HepG2 (cell line): ENCODE measurements at regions not wholly inside any gene's neighbourhood (a gene's known extent, or its start where the extent isn't known, plus 50 kb on each side); places are given as distances from the start of the nearest gene placed in this dataset.

Experiments used
- ATAC-seq: fragments of 200-7000 bp; cut with Tn5 transposase; 3 replicates; pipeline ENCODE4 v1.9.1; 2020; ENCODE audit warnings: mild to moderate bottlenecking, moderate library complexity
- BruUV-seq: library from RNA; stranded (reverse); fragments of 400-500 nt; replicated peaks from 2 replicates; lab custom pipeline; 2021; lab: Mats Ljungman, UMichigan
- CTCF ChIA-PET: fragments of 300-600 bp; formaldehyde crosslinking; extraction: SDS; loops from one replicate; lab custom pipeline; 2021; ENCODE audit warnings: low total read pairs, inconsistent platforms, low intra/inter-chr PET ratio; lab: Yijun Ruan, JAX
- POLR2A ChIA-PET: fragments of 350-600 bp; sonication (Branson Sonifier 250); formaldehyde crosslinking; loops from one replicate; lab custom pipeline; 2020; ENCODE audit warnings: antibody characterized with exemption, inconsistent platforms; lab: Yijun Ruan, JAX
- DNase-seq: peaks from one replicate; pipeline ENCODE4 v3.0.0-alpha.2; 2015; ENCODE audit warnings: low spot score
- FAIRE-seq: peaks from 3 replicates; lab custom pipeline; 2011; peaks lifted over from hg19 to GRCh38; lab: Jason Lieb, UNC
- H2AFZ ChIP-seq: one replicate; pipeline ENCODE4 v1.6.1; 2011; ENCODE audit warnings: low read length, inconsistent platforms
- H3K27ac ChIP-seq: fragments of 300-600 bp; 3 replicates; pipeline ENCODE4 v1.8.0; 2011; ENCODE audit warnings: mixed run types, mild to moderate bottlenecking, mixed read lengths, low read length, inconsistent platforms; ENCODE audit not compliant: insufficient read depth; ENCODE audit errors: extremely low read length
- H3K27me3 ChIP-seq, 2 experiments: fragments of 200-600 bp in 1 of 2; 2 replicates in 1 of 2; 3 replicates in 1 of 2; pipeline versions ENCODE4 v1.6.0 to v1.8.0; 2011; ENCODE audit warnings: low read length in 2 of 2, mild to moderate bottlenecking in 2 of 2, moderate library complexity in 2 of 2, inconsistent platforms in 1 of 2; ENCODE audit not compliant: insufficient read depth in 2 of 2, control insufficient read depth in 1 of 2
- H3K36me3 ChIP-seq, 2 experiments: fragments of 200-600 bp in 1 of 2; replicated peaks in 1 of 2; 2 replicates in 1 of 2; 3 replicates in 1 of 2; pipeline versions ENCODE4 v1.5.1 to v1.8.0; 2011; ENCODE audit warnings: low read length in 2 of 2, inconsistent platforms in 1 of 2; ENCODE audit not compliant: insufficient read depth in 2 of 2, control insufficient read depth in 1 of 2
- H3K4me1 ChIP-seq: 2 replicates; pipeline ENCODE4 v1.5.1; 2012; ENCODE audit warnings: low read length, inconsistent platforms; ENCODE audit not compliant: insufficient read depth
- H3K4me2 ChIP-seq: 2 replicates; pipeline ENCODE4 v1.6.0; 2011; ENCODE audit warnings: low read depth, low read length, inconsistent platforms
- H3K4me3 ChIP-seq, 3 experiments: fragments of 200-600 bp in 1 of 3; sonication (generic), shearing (Covaris generic) in 1 of 3; replicated peaks in 1 of 3; 2 replicates each; pipeline ENCODE4 v1.5.1; 2011 to 2016; ENCODE audit warnings: low read length in 3 of 3, inconsistent platforms in 2 of 3, low read depth in 2 of 3, mild to moderate bottlenecking in 2 of 3, control low read depth in 1 of 3, mixed read lengths in 1 of 3; ENCODE audit not compliant: insufficient read depth in 1 of 3
- H3K79me2 ChIP-seq: one replicate; pipeline ENCODE4 v1.6.1; 2011; ENCODE audit warnings: low read length, inconsistent platforms; ENCODE audit not compliant: insufficient read depth
- H3K9ac ChIP-seq: 2 replicates; pipeline ENCODE4 v1.6.0; 2011; ENCODE audit warnings: mild to moderate bottlenecking, low read depth, low read length, inconsistent platforms; ENCODE audit not compliant: insufficient read depth
- H3K9me3 ChIP-seq: 2 replicates; pipeline ENCODE4 v1.5.1; 2012; ENCODE audit warnings: mild to moderate bottlenecking, low read length
- H4K20me1 ChIP-seq: 2 replicates; pipeline ENCODE4 v1.6.0; 2011; ENCODE audit warnings: inconsistent platforms, mild to moderate bottlenecking, low read length, moderate library complexity; ENCODE audit not compliant: insufficient read depth
- BCL6 ChIP-seq: IDR thresholded peaks from 2 replicates; pipeline ENCODE4 v1.6.1; 2016; ENCODE audit warnings: missing genetic modification reagents, missing compliant biosample characterization
- BRCA1 ChIP-seq: sonication (generic); formaldehyde crosslinking; IDR thresholded peaks from 2 replicates; pipeline ENCODE4 v1.4.0; 2020; ENCODE audit warnings: missing genetic modification reagents
- GATAD1 ChIP-seq: IDR thresholded peaks from 2 replicates; pipeline ENCODE4 v1.6.1; 2016; ENCODE audit warnings: missing genetic modification reagents, missing compliant biosample characterization
- HMG20A ChIP-seq: IDR thresholded peaks from 2 replicates; pipeline ENCODE4 v1.6.1; 2016; ENCODE audit warnings: borderline replicate concordance
- KAT8 ChIP-seq: IDR thresholded peaks from 2 replicates; pipeline ENCODE4 v1.6.1; 2016; ENCODE audit warnings: missing genetic modification reagents, missing compliant biosample characterization
- MEIS1 ChIP-seq: sonication (generic); formaldehyde crosslinking; IDR thresholded peaks from 2 replicates; pipeline ENCODE4 v1.9.0; 2021; ENCODE audit warnings: mild to moderate bottlenecking, missing genetic modification reagents, moderate library complexity, borderline replicate concordance
- MTF1 ChIP-seq: sonication (generic); formaldehyde crosslinking; IDR thresholded peaks from 2 replicates; pipeline ENCODE4 v1.5.0; 2020; ENCODE audit warnings: missing genetic modification reagents
- MYC ChIP-seq: sonication (generic); formaldehyde crosslinking; IDR thresholded peaks from 2 replicates; pipeline ENCODE4 v1.9.0; 2021; ENCODE audit warnings: missing genetic modification reagents, borderline replicate concordance
- POGZ ChIP-seq: sonication (generic); formaldehyde crosslinking; IDR thresholded peaks from 2 replicates; pipeline ENCODE4 v1.4.0; 2020; ENCODE audit warnings: mild to moderate bottlenecking, missing genetic modification reagents
- RARA ChIP-seq: IDR thresholded peaks from 2 replicates; pipeline ENCODE4 v1.6.1; 2016; ENCODE audit warnings: missing genetic modification reagents, missing compliant biosample characterization
- TAF15 ChIP-seq: fragments of 200-400 bp; formaldehyde crosslinking; IDR thresholded peaks from one replicate; pipeline ENCODE4 v1.6.1; 2018; ENCODE audit warnings: mild to moderate bottlenecking, low read depth, low read length; ENCODE audit not compliant: poor library complexity, severe bottlenecking
- ZNF33B ChIP-seq: sonication (generic); formaldehyde crosslinking; IDR thresholded peaks from 2 replicates; pipeline ENCODE4 v1.5.1; 2020; ENCODE audit warnings: mild to moderate bottlenecking, missing genetic modification reagents
- ZNF383 ChIP-seq: sonication (generic); formaldehyde crosslinking; IDR thresholded peaks from 2 replicates; pipeline ENCODE4 v1.4.0; 2020; ENCODE audit warnings: missing genetic modification reagents, mild to moderate bottlenecking, borderline replicate concordance
- ZNF564 ChIP-seq: sonication (generic); formaldehyde crosslinking; IDR thresholded peaks from 2 replicates; pipeline ENCODE4 v1.8.1; 2023; ENCODE audit warnings: mild to moderate bottlenecking, missing genetic modification reagents
- WGBS: methylation state at CpG from one replicate; pipeline ENCODE4 v1.1.6; 2017; ENCODE audit warnings: low lambda C conversion rate; 5-methylcytosine and 5-hydroxymethylcytosine counted together
- in situ Hi-C: cut with HindIII; loops from 2 replicates; pipeline ENCODE4 v1.10.0; 2017; ENCODE audit warnings: low pct_unique_long_range_greater_than_20kb; ENCODE audit not compliant: extremely low pct_ligation_motif_present
- intact Hi-C: fragments of 100-400 bp; cut with micrococcal nuclease; formaldehyde crosslinking; loops from one replicate; pipeline ENCODE4 v1.10.0; 2022; ENCODE audit not compliant: unreplicated experiment

- no peak overlapping the region for H3K27ac ChIP-seq
- H3K4me1 ChIP-seq, result no peaks in the 10 kb centered on the region
- ATAC-seq (no peak), FAIRE-seq (no peak)
- TF ChIP-seq MEIS1 (CRISPR knock-in tag) (no peak), ZNF383 (CRISPR knock-in tag) (no peak), POGZ (no peak), MTF1 (CRISPR knock-in tag) (no peak), MYC (no peak), ZNF564 (CRISPR knock-in tag) (no peak), KAT8 (CRISPR knock-in tag) (no peak), TAF15 (no peak), GATAD1 (CRISPR knock-in tag) (no peak), BRCA1 (CRISPR knock-in tag) (no peak), BCL6 (CRISPR knock-in tag) (no peak), RARA (CRISPR knock-in tag) (no peak), ZNF33B (CRISPR knock-in tag) (no peak), HMG20A (CRISPR knock-in tag) (no peak)
- TF ChIP-seq, all 625 proteins: peak for 0
- ChIA-PET CTCF (no interaction called here), POLR2A (no interaction called here)
- DNase-seq, result no peak
- Histone ChIP-seq H2AFZ (no peak overlapping the region), H3K9ac (no peak overlapping the region), H3K36me3 (no peaks in the 10 kb centered on the region), H3K4me3 (no peak overlapping the region), H3K27me3 (no peaks in the 10 kb centered on the region; a peak in 1 of 5 replicates), H3K9me3 (peaks cover 53% of the 10 kb centered on the region), H3K4me2 (no peak overlapping the region), H3K79me2 (no peaks in the 10 kb centered on the region), H4K20me1 (no peaks in the 10 kb centered on the region)
- BruUV-seq, result no TSS peak
- in situ Hi-C loops, result no loop called here
- intact Hi-C loops, result no loop called here
- 21% methylated on average over 5 of the region's 5 CpGs for WGBS
Observed at GRCh38 chr18:55768255-55768654, 180.3 kb upstream of the TCF4 start.
